ENCODE measurements at regions not wholly inside any gene's neighbourhood (a gene's known extent, or its start where the extent isn't known, plus 50 kb on each side); places are given as distances from the start of the nearest gene placed in this dataset.
"Not testable (repeated sequence)": the region's sequence is repeated elsewhere in the genome, so short reads cannot be mapped to it uniquely, and the experiment has no call there.

GRCh38 chr20:48381353-48382120, 446.3 kb downstream of the PREX1 start:
- DNase-seq (ENCODE audit: low spot score) = no peak

DNA sequence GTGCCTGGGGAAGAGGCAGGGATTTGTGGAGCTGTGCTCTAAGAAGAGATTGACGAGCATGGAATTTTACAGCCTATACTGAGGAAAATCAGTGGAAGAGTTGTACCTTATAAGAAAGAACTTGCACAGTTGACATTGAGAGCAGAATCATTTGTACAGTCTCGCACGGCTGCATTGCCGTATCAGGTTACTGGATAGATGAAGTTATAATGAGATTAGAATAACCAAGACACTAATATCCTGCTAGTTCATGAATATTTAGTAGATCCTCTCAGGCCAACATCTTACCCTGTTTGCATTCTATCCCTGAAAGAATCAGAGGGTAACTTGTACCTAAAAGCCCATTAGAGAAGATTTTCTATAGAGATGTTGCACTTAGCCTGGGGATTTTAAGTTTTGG, 447.1 kb downstream of the PREX1 start:
- DNase-seq (ENCODE audit: low spot score) = no peak

DNA sequence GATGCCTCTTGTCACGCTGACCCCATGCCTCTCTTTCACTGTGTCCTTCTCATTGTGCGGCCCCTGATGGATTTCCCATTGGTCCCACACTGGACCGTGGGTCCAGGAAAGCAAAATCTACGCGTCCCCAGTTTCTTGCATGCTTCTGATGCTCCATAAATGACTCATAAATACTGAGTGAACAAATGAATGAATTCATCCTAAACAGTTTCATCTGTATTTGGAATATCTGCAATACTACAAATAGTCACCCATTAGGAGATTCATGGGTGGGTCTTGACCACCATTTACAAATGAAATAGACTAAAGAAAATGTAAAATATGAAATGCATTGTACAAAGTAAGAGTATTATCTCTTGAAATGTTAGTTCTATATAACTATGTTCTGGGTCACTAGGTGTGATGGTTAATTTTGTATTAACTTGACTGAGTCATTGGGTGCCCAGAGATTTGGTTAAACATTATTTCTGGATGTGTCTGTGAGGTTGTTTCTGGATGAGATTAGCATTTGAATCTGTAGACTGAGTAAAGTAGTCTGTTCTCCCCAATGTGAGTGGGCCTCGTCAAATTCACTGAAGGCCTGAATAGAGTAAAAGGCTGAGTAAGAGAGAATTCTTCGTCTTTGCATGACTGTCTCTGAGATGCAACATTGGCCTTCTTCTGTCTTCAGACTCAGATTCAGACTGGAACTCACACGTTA, 448.7 kb downstream of the PREX1 start:
- DNase-seq (ENCODE audit: low spot score) = no peak

GRCh38 chr20:48377940-48378339, 449.9 kb downstream of the PREX1 start:
- DNase-seq (ENCODE audit: low spot score) = no peak

DNA sequence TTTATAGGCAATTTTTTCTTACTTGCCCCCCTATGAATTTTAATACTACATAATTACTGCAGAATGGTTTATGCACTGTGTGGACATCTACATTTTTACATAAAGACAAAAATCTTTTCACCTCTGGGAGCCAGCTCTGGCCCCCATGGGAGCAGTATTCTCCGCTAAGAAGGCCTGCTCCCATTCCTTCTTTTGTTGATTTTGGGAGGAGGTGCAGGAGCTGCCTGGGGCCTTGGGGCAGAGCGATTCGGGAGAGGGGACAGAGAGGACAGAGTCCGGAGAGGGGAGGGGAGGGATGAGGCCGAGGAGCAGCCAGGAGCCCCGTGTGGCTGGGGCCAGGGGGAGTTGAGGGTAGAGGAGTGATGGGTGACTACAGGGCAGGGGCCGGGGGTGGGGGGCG, 452.0 kb downstream of the PREX1 start:
- no peak for DNase-seq (ENCODE audit: low spot score)

GRCh38 chr20:48374991-48375595, 452.7 kb downstream of the PREX1 start:
- no peak for DNase-seq (ENCODE audit: low spot score)

- peak; percentile 45 for DNase-seq (ENCODE audit: low spot score)
These were observed 453.5 kb downstream of the PREX1 start for GRCh38 chr20:48374031-48374907.

- DNase-seq (ENCODE audit: low spot score) = no peak
These were observed 454.3 kb downstream of the PREX1 start for GRCh38 chr20:48373555-48373934.

- DNase-seq (ENCODE audit: low spot score) = not testable (repeated sequence)
These were observed 454.8 kb downstream of the PREX1 start for GRCh38 chr20:48372851-48373554.

DNA sequence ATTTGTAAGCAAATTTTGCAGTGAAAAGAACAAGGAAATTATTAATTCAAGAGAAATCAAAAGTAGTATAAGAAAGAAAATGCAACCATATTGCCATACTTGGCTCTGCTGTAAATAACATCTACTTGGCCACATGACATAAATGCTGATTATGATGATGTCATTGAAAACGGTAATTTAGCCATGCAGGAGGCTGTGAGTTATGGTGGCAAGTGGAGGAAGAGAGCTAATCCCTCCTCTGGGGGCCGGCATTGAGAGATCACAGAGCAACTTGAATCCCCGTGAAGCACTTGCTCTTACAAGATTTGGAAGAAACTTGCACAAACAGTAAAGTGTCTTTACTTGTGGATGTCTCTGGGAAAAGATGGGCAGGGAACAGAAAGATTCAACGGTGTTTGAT, 456.6 kb downstream of the PREX1 start:
- DNase-seq (ENCODE audit: low spot score) = no peak

DNA sequence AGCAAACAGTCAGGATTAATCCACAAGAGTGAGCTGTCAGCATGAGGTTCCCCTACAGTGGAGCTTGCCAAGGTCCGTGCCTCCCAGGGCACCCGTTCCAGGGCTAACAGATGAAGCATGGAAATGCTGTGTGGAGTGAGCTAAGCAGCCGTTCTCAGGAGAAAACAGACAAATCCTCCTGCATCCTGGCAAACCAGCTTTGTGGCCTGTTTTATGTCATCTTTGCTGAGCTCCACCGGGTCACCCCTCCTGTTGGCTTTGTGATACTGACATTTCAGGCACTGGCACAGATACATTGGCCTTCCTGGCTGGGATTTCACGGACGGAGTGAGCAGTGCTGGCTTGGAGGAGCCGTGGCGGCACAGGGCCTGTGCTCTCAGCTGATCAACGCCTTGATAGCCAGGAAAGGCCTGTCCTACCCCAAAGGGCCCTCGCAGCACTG, 459.2 kb downstream of the PREX1 start:
- DNase-seq (ENCODE audit: low spot score) = not testable (repeated sequence)

DNA sequence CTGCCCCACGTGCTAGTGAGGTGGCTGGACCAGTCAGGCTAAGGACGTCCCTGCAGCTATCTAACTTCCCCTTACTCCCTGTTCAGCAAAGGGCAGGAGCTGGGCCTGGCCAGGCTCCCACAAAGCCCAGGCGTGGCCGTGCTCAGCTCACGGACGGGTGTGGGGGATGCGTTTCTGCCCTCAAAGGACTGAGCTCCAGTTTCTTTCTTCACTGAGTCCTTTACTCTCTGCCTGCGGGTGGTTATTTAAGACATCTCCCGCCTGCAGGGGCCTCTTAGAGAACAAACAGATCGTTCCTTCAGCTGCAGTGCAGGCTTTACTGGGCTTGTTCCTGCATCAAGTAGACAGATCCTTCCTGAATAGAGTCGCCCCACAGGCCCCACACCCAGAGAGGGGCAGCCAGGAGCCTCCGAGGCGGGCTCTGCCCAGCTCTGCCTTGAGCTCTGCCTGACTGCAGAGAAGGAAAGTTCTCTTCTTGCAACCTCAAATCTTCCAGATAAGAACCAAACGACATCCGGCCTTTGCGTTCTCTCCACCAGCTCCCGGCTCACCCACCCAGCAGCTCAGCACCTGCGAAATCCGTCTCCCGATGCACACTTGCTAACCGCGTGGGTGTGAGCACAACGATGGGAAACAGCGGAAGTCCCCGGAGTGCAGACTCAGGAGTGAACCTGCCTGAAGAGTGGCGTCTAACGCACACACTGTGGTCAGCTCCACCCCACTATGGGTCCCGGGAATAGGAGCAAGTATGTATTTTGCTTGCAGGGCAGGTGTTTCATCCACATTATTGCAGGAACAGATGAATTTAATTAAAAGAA, 460.0 kb downstream of the PREX1 start:
- not testable (repeated sequence) for DNase-seq (ENCODE audit: low spot score)

DNA sequence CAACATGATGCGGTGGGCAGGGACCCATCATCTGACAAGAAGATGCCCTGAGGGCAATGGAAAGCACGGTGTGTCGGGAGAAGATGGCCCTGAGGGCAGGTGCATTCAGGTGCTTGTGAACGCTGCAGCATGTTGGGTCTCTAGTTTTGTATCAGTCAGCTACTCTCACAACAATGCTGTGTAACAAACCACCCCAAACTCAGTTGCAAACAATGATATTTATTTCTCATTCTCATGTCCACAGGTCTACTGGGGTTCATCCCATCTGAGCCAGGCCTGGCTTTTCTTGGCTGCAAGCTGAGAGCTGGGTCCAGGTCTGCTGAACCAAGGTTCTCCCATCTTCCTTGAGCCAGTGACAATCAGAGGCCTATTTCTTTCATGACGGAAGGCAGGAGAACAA, 461.6 kb downstream of the PREX1 start:
- DNase-seq (ENCODE audit: low spot score) = no peak

DNA sequence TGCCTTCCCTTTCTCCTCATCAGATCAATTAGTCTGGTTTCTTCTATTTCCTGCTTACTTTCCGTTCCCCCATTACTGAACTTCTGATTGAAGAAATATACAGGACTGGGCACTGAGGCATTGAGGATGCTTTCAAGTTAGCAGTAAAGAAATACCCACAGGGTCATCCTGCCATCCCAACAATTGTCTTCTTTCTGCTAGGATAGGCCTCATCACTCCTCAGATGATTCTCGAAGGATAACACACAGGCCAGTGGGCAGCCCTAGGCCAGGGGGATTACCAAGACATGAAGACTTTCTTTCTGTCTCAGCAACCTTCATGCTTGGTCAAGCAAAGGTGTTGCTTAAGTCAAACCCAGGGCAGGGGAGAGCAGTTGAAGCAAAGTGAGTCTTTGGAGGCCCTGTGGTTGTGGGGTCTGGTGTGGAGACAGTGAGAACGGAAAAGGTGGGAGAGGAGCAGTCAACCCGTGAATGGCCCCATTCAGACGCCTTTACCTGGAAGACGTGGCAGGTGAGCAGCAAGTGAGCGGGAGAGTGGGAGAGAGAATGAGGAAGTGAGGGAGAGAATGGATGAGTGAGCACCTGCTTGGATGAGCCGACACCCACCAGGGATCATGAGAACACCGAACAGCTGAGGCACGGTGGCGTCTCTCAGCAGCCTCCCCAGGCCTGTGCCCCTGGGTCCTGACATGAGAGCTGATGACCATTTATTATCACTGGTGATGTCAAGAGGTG, 462.9 kb downstream of the PREX1 start:
- DNase-seq (ENCODE audit: low spot score) = no peak

- no peak for DNase-seq (ENCODE audit: low spot score)
These were observed 463.7 kb downstream of the PREX1 start for GRCh38 chr20:48364055-48364454.

DNA sequence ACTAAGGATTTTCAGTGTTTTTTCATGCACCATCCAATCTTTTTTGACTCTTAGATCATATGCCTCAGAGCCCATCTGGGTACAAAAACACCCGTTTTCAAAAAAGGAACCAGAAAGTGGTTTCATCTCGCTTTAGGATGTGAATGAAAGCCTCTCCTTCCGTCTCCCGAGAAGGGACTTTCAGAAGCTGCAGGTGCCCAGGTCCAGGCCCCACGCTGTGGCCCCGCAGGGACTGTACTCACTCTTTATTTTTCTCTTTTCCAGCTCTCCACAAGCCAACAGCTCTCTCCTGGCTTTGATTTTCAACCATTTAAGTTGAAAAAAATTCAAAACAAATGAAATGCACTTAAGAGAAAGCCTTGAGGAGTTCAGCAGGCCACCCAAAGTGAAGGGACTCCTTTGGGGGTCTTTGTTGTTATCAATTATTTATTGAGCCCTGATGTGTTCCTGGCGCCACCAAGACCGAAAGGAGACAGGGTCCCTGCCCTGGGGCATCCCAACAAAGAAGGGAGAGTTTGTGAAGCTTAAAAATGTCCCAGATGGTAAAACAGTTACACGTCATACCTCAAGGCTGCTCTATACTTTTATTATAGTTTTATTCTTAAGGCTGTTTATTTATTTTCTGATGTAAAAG, 467.3 kb downstream of the PREX1 start:
- DNase-seq (ENCODE audit: low spot score) = no peak

DNA sequence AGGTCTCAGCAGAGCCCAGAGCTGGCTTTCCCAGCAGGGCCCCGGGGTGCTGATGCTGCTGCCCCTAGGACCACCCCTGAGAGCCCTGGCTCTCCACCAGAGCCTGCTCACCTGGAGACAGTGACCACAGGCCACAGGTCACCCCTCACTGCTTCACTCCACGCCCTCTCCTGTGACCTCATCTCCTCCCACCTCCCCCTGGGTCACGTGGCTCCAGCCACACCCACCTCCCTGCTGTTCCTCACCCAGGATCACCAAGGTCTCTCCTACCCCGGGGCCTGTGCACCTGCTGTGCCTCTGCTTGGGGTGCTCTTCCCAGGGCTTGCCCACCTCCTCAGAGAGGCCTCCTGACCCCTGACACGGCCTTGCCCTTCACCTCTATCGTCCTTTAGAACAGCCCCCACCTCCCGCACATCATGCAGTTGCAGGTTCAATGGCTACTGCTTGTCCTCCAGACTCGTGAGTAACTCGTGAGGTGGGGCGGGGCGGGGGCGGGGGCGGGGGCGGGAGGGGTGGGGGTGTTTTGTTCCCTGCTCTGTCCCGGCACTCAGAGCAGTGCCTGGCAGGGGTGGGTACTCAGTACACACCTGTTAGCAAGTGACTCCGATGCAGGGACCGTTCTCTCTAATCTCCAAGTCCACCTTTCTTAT, 468.0 kb downstream of the PREX1 start:
- no peak for DNase-seq (ENCODE audit: low spot score)

GRCh38 chr20:48359055-48359390, 468.8 kb downstream of the PREX1 start:
- DNase-seq (ENCODE audit: low spot score) = not testable (repeated sequence)
